ENCODE measurements at regions not wholly inside any gene's neighbourhood (a gene's known extent, or its start where the extent isn't known, plus 50 kb on each side); places are given as distances from the start of the nearest gene placed in this dataset.

GRCh38 chr6:115356371-115356770 is 704.3 kb downstream of the FRK start:
- TF ChIP-seq NCOA2 (CRISPR knock-in tag; IDR thresholded peaks at IDR 0.05): no peak
- no peak for TF ChIP-seq KDM5A (IDR thresholded peaks at IDR 0.05; ENCODE audit: borderline replicate concordance, low read length)
- TF ChIP-seq CTCF (CRISPR knock-in tag; IDR thresholded peaks at IDR 0.05): no peak

Data from HepG2 (cell line).